ENCODE measurements at regions not wholly inside any gene's neighbourhood (a gene's known extent, or its start where the extent isn't known, plus 50 kb on each side); places are given as distances from the start of the nearest gene placed in this dataset.

GRCh38 chr18:39371996-39372395 is 1806.4 kb upstream of the CELF4 start:
- no peaks in the 10 kb centered on the region for H3K27me3 ChIP-seq (replicated peaks in 1 of 7)
- TF ChIP-seq POLR2AphosphoS5 (IDR thresholded peaks at IDR 0.05) (no peak), POLR2A (IDR thresholded peaks at IDR 0.05) (no peak), CTCF (IDR thresholded peaks at IDR 0.05 in 8 of 11, conservative IDR thresholded peaks at IDR 0.05 in 3 of 11) (no peak)

GRCh38 chr18:39366656-39367055 is 1801.1 kb upstream of the CELF4 start:
- Histone ChIP-seq H3K27me3 (replicated peaks in 1 of 7) (no peaks in the 10 kb centered on the region), H3K36me3 (no peaks in the 10 kb centered on the region), H3K9me3 (peaks cover 0 to 9% (median 0%) of the 10 kb centered on the region in 8 donors), H3K4me3 (no peak overlapping the region), H3K27ac (no peak overlapping the region), H3K4me1 (no peaks in the 10 kb centered on the region)
- intact Hi-C loops (cut with DNase I; ENCODE audit: low total_unique reads): no loop called here
- no peak for DNase-seq
- WGBS, 5 donors: 9 to 27% (median 16%) methylated on average over 1 of the region's 1 CpG
- TF ChIP-seq POLR2A (IDR thresholded peaks at IDR 0.05) (no peak), POLR2AphosphoS5 (IDR thresholded peaks at IDR 0.05) (no peak), CTCF (IDR thresholded peaks at IDR 0.05 in 8 of 11, conservative IDR thresholded peaks at IDR 0.05 in 3 of 11) (no peak)

More at GRCh38 chr18:39371996-39372395, 1806.4 kb upstream of the CELF4 start:
- no peaks in the 10 kb centered on the region for H3K4me1 ChIP-seq
- no peak overlapping the region for H3K27ac ChIP-seq
- WGBS, 5 donors: 67 to 85% (median 79%) methylated on average over 1 of the region's 1 CpG
- intact Hi-C loops (cut with DNase I; ENCODE audit: low total_unique reads): loop anchor here (10.0 kb wide), 1 partner anchor 597 kb away; no protein-coding TSS in a partner anchor
- no peak for DNase-seq
- peaks cover 0 to 16% (median 8%) of the 10 kb centered on the region in 8 donors for H3K9me3 ChIP-seq
- H3K4me3 ChIP-seq: no peak overlapping the region
- H3K36me3 ChIP-seq: no peaks in the 10 kb centered on the region

- DNase-seq: no peak
- Histone ChIP-seq H3K4me1 (no peaks in the 10 kb centered on the region), H3K27me3 (replicated peaks in 1 of 7) (no peaks in the 10 kb centered on the region), H3K4me3 (no peak overlapping the region), H3K36me3 (no peaks in the 10 kb centered on the region), H3K27ac (no peak overlapping the region), H3K9me3 (peaks cover 0 to 6% (median 0%) of the 10 kb centered on the region in 8 donors)
- 31 to 54% (median 40%) methylated on average over 3 of the region's 3 CpGs for WGBS, 5 donors
- intact Hi-C loops (cut with DNase I; ENCODE audit: low total_unique reads): no loop called here
- TF ChIP-seq POLR2A (IDR thresholded peaks at IDR 0.05): no peak
- no peak for TF ChIP-seq CTCF (IDR thresholded peaks at IDR 0.05 in 8 of 11, conservative IDR thresholded peaks at IDR 0.05 in 3 of 11)
- no peak for TF ChIP-seq POLR2AphosphoS5 (IDR thresholded peaks at IDR 0.05)
Measured at GRCh38 chr18:39365836-39366485, 1800.4 kb upstream of the CELF4 start.

GRCh38 chr18:39360072-39360471 is 1794.5 kb upstream of the CELF4 start:
- WGBS, 5 donors: 69 to 86% (median 76%) methylated on average over 2 of the region's 2 CpGs
- TF ChIP-seq POLR2A (IDR thresholded peaks at IDR 0.05): no peak
- no peak for TF ChIP-seq CTCF (IDR thresholded peaks at IDR 0.05 in 8 of 11, conservative IDR thresholded peaks at IDR 0.05 in 3 of 11)
- TF ChIP-seq POLR2AphosphoS5 (IDR thresholded peaks at IDR 0.05): no peak

More at GRCh38 chr18:39360072-39360471, 1794.5 kb upstream of the CELF4 start:
- peaks cover 0 to 4% (median 0%) of the 10 kb centered on the region in 8 donors for H3K9me3 ChIP-seq
- no peak overlapping the region for H3K4me3 ChIP-seq
- no peaks in the 10 kb centered on the region for H3K27me3 ChIP-seq (replicated peaks in 1 of 7)
- intact Hi-C loops (cut with DNase I; ENCODE audit: low total_unique reads): no loop called here
- no peaks in the 10 kb centered on the region for H3K4me1 ChIP-seq
- no peak overlapping the region for H3K27ac ChIP-seq
- no peak for DNase-seq
- no peaks in the 10 kb centered on the region for H3K36me3 ChIP-seq
